Activated CD4-positive, alpha-beta memory T cell treated with anti-CD3 and anti-CD28 coated beads for 36 hours (primary cell): ENCODE measurements at regions not wholly inside any gene's neighbourhood (a gene's known extent, or its start where the extent isn't known, plus 50 kb on each side); places are given as distances from the start of the nearest gene placed in this dataset.

Source experiments
- CTCF ChIA-PET: fragments of 350-600 bp; sonication (Branson Sonifier 250); formaldehyde crosslinking; loops from one replicate; lab custom pipeline; 2021; ENCODE audit warnings: antibody characterized with exemption, inconsistent platforms; lab: Charles Lee
- POLR2A ChIA-PET: fragments of 350-600 bp; sonication (Branson Sonifier 250); formaldehyde crosslinking; loops from one replicate; lab custom pipeline; 2021; ENCODE audit warnings: antibody characterized with exemption; lab: Charles Lee
- DNase-seq: peaks from one replicate; pipeline ENCODE4 v3.0.0-alpha.2; 2020
- H3K27ac Mint-ChIP-seq: one replicate; pipeline ENCODE4 v1.8.0; 2021; ENCODE audit warnings: mixed read lengths
- H3K27me3 Mint-ChIP-seq: one replicate; pipeline ENCODE4 v1.8.0; 2021; ENCODE audit warnings: mixed read lengths
- H3K36me3 Mint-ChIP-seq: one replicate; pipeline ENCODE4 v1.8.0; 2021; ENCODE audit warnings: mixed read lengths
- H3K4me1 Mint-ChIP-seq: one replicate; pipeline ENCODE4 v1.8.0; 2021; ENCODE audit warnings: low read depth, mixed read lengths
- H3K4me3 Mint-ChIP-seq: one replicate; pipeline ENCODE4 v1.8.0; 2021; ENCODE audit warnings: mild to moderate bottlenecking, mixed read lengths
- H3K9me3 Mint-ChIP-seq: one replicate; pipeline ENCODE4 v1.8.0; 2021; ENCODE audit warnings: mixed read lengths
- intact Hi-C: fragments of 100-400 bp; cut with micrococcal nuclease; formaldehyde crosslinking; loops from one replicate; pipeline ENCODE4 v1.15.1; 2023

DNA sequence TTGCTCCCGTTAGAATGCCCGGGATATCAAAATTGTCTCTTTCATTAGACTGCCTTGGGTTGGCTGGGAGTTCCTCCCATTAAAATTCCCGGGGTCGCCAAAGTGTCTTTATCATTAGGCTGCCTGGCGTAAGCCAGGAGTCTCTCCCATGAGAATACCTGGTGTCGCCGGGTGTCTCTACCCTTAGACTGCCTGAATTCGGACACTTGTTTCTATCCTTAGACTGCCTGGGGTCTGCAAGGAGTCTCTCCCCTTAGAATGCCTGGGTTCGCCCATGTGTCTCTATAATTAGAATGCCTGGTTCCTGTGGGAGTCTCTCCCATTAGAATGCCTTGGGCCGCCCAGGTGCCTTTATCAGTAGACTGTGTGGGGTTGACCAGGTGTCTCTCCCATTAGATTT, 1538.2 kb downstream of the UQCRFS1 start:
- H3K9me3 Mint-ChIP-seq: peaks cover 78% of the 10 kb centered on the region
- no peak overlapping the region for H3K27ac Mint-ChIP-seq
- no peak for DNase-seq
- no peaks in the 10 kb centered on the region for H3K36me3 Mint-ChIP-seq
- ChIA-PET CTCF (no interaction called here), POLR2A (no interaction called here)
- no peaks in the 10 kb centered on the region for H3K4me1 Mint-ChIP-seq
- H3K4me3 Mint-ChIP-seq: no peak overlapping the region
- intact Hi-C loops: no loop called here
- no peaks in the 10 kb centered on the region for H3K27me3 Mint-ChIP-seq

DNA sequence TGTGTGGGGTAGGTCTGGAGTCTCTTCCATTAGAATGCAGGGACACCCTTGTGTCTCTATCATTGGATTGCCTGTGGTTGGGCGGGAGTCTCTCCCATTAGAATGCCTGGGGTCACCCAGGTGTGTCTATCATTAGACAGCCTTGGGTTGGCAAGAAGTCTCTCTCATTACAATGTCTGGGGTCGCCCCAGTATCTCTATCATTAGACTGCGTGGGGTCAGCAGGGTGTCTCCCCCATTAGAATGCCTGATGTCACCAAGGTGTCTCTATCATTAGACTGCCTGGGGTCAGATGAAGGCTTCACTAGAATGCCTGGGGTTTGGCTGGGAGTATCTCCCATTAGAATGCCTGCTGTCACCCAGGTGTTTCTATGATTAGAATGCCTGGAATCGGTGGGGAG, 1539.0 kb downstream of the UQCRFS1 start:
- Mint-ChIP-seq H3K4me1 (no peaks in the 10 kb centered on the region), H3K9me3 (peaks cover 71% of the 10 kb centered on the region), H3K27me3 (no peaks in the 10 kb centered on the region), H3K27ac (no peak overlapping the region), H3K4me3 (no peak overlapping the region), H3K36me3 (no peaks in the 10 kb centered on the region)
- DNase-seq: no peak
- intact Hi-C loops: no loop called here
- POLR2A ChIA-PET: no interaction called here
- CTCF ChIA-PET: no interaction called here

DNA sequence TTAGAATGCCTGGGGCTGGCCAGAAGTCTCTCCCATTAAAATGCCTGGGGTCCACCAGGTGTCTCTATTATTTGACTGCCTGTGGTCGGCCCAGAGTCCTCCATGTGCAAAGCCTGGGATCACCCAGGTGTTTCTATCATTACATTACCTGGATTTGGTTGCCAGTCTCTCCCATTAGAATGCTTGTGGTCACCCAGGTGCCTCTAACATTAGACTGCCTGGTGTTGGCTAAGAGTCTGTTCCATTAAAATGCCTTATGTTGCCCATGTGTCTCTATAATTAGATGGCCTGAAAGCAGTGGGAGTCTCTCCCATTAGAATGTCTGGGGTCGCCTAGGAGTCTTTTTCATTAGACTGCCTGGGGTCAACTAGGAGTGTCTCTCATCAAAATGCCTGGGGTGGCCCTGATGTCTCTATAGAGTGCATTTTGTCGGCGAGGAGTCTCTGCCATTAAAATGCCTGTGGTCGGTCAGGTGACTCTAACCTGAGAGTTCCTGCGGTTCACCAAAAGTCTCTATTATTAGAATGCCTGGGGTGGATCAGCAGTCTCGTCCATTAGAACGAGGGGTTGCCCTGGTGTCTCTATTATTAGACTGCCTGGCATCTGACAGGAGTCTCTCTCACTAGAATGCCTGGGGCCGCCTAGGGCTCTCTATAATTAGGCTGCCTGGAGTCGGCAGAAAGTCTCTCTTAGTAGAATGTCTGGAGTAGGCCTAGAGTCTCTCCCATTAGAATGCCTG, 1540.5 kb downstream of the UQCRFS1 start:
- Mint-ChIP-seq H3K9me3 (peaks cover 58% of the 10 kb centered on the region), H3K4me1 (no peaks in the 10 kb centered on the region), H3K27me3 (no peaks in the 10 kb centered on the region), H3K4me3 (no peak overlapping the region), H3K36me3 (no peaks in the 10 kb centered on the region), H3K27ac (no peak overlapping the region)
- ChIA-PET POLR2A (no interaction called here), CTCF (no interaction called here)
- intact Hi-C loops: no loop called here
- no peak for DNase-seq

- no peaks in the 10 kb centered on the region for H3K36me3 Mint-ChIP-seq
- no peaks in the 10 kb centered on the region for H3K4me1 Mint-ChIP-seq
- no peak for DNase-seq
- no peak overlapping the region for H3K27ac Mint-ChIP-seq
- ChIA-PET CTCF (no interaction called here), POLR2A (no interaction called here)
- no peak overlapping the region for H3K4me3 Mint-ChIP-seq
- peaks cover 53% of the 10 kb centered on the region for H3K9me3 Mint-ChIP-seq
- intact Hi-C loops: no loop called here
- H3K27me3 Mint-ChIP-seq: no peaks in the 10 kb centered on the region
Measured at GRCh38 chr19:27671876-27672275, 1541.1 kb downstream of the UQCRFS1 start.

GRCh38 chr19:27660428-27660827, 1552.5 kb downstream of the UQCRFS1 start:
- Mint-ChIP-seq H3K36me3 (peaks cover 3% of the 10 kb centered on the region), H3K4me3 (no peak overlapping the region), H3K27ac (no peak overlapping the region), H3K27me3 (no peaks in the 10 kb centered on the region), H3K4me1 (no peaks in the 10 kb centered on the region), H3K9me3 (peaks cover 61% of the 10 kb centered on the region)
- intact Hi-C loops: no loop called here
- ChIA-PET POLR2A (no interaction called here), CTCF (no interaction called here)
- DNase-seq: no peak

- Mint-ChIP-seq H3K27me3 (no peaks in the 10 kb centered on the region), H3K36me3 (peaks cover 2% of the 10 kb centered on the region), H3K9me3 (peaks cover 61% of the 10 kb centered on the region), H3K27ac (no peak overlapping the region), H3K4me3 (no peak overlapping the region), H3K4me1 (no peaks in the 10 kb centered on the region)
- DNase-seq: no peak
- ChIA-PET POLR2A (no interaction called here), CTCF (no interaction called here)
- intact Hi-C loops: no loop called here
Measured at GRCh38 chr19:27657271-27658051, 1555.5 kb downstream of the UQCRFS1 start.

DNA sequence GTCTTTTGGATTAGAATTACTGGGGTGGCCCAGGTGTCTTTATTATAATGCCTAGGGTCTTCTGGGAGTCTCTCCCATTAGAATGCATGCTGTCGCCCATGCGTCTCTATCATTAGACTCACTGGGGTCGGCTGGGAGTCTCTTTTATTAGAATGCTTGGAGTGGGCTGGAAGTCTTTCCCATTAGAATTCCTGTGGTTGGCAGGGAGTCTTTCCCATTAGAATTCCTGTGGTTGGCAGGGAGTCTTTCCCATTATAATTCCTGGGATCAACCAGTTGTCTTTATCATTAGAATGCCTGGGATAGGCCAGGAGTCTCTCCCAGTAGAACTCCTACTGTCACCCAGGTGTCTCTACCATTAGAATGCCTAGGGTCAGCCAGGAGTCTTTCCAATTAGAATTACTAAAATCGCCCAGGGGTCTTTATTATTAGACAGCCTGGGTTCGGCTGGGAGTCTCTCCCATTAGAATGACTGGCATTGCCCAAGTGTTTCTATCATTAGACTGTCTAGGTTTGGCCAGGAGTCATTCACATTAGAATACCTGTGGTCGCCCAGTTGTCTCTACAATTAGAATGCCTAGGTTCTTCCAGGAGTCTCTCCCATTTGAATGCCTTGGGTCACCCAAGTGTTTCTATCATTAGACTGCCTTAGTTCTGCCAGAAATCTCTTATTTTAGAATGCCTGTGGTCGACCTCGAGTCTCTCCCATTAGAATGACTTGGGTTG, 1558.5 kb downstream of the UQCRFS1 start:
- POLR2A ChIA-PET: no interaction called here
- Mint-ChIP-seq H3K36me3 (peaks cover 2% of the 10 kb centered on the region), H3K4me1 (no peaks in the 10 kb centered on the region), H3K27me3 (no peaks in the 10 kb centered on the region), H3K9me3 (peaks cover 72% of the 10 kb centered on the region), H3K4me3 (no peak overlapping the region), H3K27ac (no peak overlapping the region)
- CTCF ChIA-PET: no interaction called here
- DNase-seq: no peak
- intact Hi-C loops: no loop called here

- Mint-ChIP-seq H3K9me3 (peaks cover 70% of the 10 kb centered on the region), H3K4me1 (no peaks in the 10 kb centered on the region), H3K4me3 (no peak overlapping the region), H3K36me3 (no peaks in the 10 kb centered on the region), H3K27me3 (no peaks in the 10 kb centered on the region), H3K27ac (no peak overlapping the region)
- intact Hi-C loops: no loop called here
- no peak for DNase-seq
- ChIA-PET POLR2A (no interaction called here), CTCF (no interaction called here)
Measured at GRCh38 chr19:27652796-27653195, 1560.2 kb downstream of the UQCRFS1 start.

- no peak overlapping the region for H3K27ac Mint-ChIP-seq
- no peaks in the 10 kb centered on the region for H3K27me3 Mint-ChIP-seq
- ChIA-PET POLR2A (no interaction called here), CTCF (no interaction called here)
- DNase-seq: no peak
- H3K4me1 Mint-ChIP-seq: no peaks in the 10 kb centered on the region
- H3K4me3 Mint-ChIP-seq: no peak overlapping the region
- H3K9me3 Mint-ChIP-seq: peaks cover 66% of the 10 kb centered on the region
- intact Hi-C loops: no loop called here
- H3K36me3 Mint-ChIP-seq: no peaks in the 10 kb centered on the region
Measured at GRCh38 chr19:27652281-27652680, 1560.7 kb downstream of the UQCRFS1 start.

DNA sequence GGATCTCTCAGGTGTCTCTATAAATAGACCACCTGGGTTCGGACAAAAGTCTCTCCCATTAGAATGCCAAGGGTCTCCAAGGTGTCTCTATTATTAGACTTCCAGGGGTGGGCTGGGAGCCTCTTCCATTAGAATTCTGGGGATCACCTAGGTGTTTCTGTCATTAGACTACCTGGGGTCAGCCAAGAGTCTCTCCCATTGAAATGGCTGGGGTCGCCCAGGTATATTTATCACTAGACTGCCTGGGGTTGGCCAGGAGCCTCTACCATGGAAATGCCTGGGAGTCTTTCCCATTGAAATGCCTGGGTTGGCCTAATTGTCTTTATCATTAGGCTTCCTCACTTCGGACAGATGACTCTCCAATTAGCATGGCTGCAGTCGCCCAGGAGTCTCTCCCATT, 1565.5 kb downstream of the UQCRFS1 start:
- CTCF ChIA-PET: no interaction called here
- Mint-ChIP-seq H3K9me3 (peaks cover 47% of the 10 kb centered on the region), H3K27me3 (no peaks in the 10 kb centered on the region), H3K4me3 (no peak overlapping the region), H3K36me3 (no peaks in the 10 kb centered on the region), H3K4me1 (no peaks in the 10 kb centered on the region), H3K27ac (no peak overlapping the region)
- intact Hi-C loops: no loop called here
- no peak for DNase-seq
- POLR2A ChIA-PET: no interaction called here

GRCh38 chr19:27635401-27635800, 1577.5 kb downstream of the UQCRFS1 start:
- DNase-seq: no peak
- POLR2A ChIA-PET: no interaction called here
- H3K4me3 Mint-ChIP-seq: no peak overlapping the region
- CTCF ChIA-PET: no interaction called here
- intact Hi-C loops: no loop called here
- peaks cover 59% of the 10 kb centered on the region for H3K9me3 Mint-ChIP-seq
- H3K27me3 Mint-ChIP-seq: no peaks in the 10 kb centered on the region
- no peaks in the 10 kb centered on the region for H3K4me1 Mint-ChIP-seq
- H3K36me3 Mint-ChIP-seq: peaks cover 3% of the 10 kb centered on the region
- no peak overlapping the region for H3K27ac Mint-ChIP-seq

DNA sequence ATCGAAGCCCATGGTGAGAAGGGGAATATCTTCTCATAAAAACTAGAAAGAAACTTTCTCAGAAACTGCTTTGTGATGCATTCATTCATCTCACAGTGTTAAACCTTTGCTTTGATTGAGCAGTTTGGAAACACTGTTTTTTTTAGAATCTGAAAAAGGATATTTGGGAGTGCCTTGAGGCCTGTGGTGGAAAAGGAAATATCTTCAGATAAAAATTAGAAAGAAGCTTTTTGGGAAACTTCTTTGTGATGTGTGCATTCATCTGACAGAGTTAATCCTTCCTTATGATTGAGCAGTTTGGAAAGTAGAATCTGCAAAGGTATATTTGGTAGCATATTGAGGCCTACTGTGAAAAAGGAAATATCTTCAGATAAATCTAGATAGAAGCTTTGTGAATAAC, 1594.9 kb downstream of the UQCRFS1 start:
- Mint-ChIP-seq H3K27me3 (no peaks in the 10 kb centered on the region), H3K4me3 (no peak overlapping the region), H3K36me3 (peaks cover 23% of the 10 kb centered on the region), H3K4me1 (no peaks in the 10 kb centered on the region), H3K9me3 (peaks cover 87% of the 10 kb centered on the region), H3K27ac (no peak overlapping the region)
- intact Hi-C loops: no loop called here
- CTCF ChIA-PET: no interaction called here
- DNase-seq: no peak
- POLR2A ChIA-PET: no interaction called here
